Vagina (tissue), 2 donors: ENCODE measurements at regions not wholly inside any gene's neighbourhood (a gene's known extent, or its start where the extent isn't known, plus 50 kb on each side); places are given as distances from the start of the nearest gene placed in this dataset.
A peak's percentile ranks its signal among the peaks of the same experiment; 100 is the strongest.

ENCODE experiments used
- DNase-seq, 2 donors: peaks; one replicate each; pipeline ENCODE4 v3.0.0-alpha.2; 2017; ENCODE audit errors: extremely low spot score in 2 of 2
- H3K27ac ChIP-seq: fragments of 200-600 bp; sonication (generic); one replicate; pipeline ENCODE4 v1.5.1; 2019
- H3K27me3 ChIP-seq: fragments of 200-600 bp; sonication (generic); one replicate; pipeline ENCODE4 v1.5.1; 2019
- H3K36me3 ChIP-seq, 2 donors: fragments of 200-600 bp; sonication (generic); one replicate each; pipeline ENCODE4 v1.5.1; 2017 to 2019
- H3K4me1 ChIP-seq: fragments of 200-600 bp; sonication (generic); one replicate; pipeline ENCODE4 v1.5.1; 2019
- H3K4me3 ChIP-seq, 2 donors: fragments of 200-600 bp; sonication (generic); 1 replicate in 1 of 2; 2 replicates in 1 of 2; pipeline ENCODE4 v1.5.1; 2016 to 2019
- H3K9me3 ChIP-seq: fragments of 200-600 bp; sonication (generic); one replicate; pipeline ENCODE4 v1.5.1; 2019
- POLR2A ChIP-seq, 2 donors: fragments of 450-650 bp; IDR thresholded peaks; one replicate each; pipeline ENCODE4 v1.6.1; 2017; ENCODE audit warnings: antibody characterized with exemption in 2 of 2, mild to moderate bottlenecking in 2 of 2, moderate library complexity in 2 of 2
- POLR2AphosphoS5 ChIP-seq, 2 donors: sonication (generic); formaldehyde crosslinking; IDR thresholded peaks; one replicate each; pipeline ENCODE4 v1.9.0; 2017; ENCODE audit warnings: antibody characterized with exemption in 2 of 2, mild to moderate bottlenecking in 2 of 2, low read depth in 1 of 2; ENCODE audit not compliant: insufficient read depth in 1 of 2
- intact Hi-C: fragments of 100-400 bp; cut with DNase I; formaldehyde crosslinking; loops from one replicate; pipeline ENCODE4 v1.15.1; 2023
- TF ChIP-seq, protein P1 (sequence below), 3 experiments: fragments of 450-650 bp in 2 of 3; fragments of 200-600 bp in 1 of 3; sonication (generic) in 1 of 3; IDR thresholded peaks; one replicate each; pipeline ENCODE4 v1.5.1; 2017 to 2019; ENCODE audit warnings: antibody characterized with exemption in 3 of 3, mild to moderate bottlenecking in 2 of 3, moderate library complexity in 2 of 3

DNA sequence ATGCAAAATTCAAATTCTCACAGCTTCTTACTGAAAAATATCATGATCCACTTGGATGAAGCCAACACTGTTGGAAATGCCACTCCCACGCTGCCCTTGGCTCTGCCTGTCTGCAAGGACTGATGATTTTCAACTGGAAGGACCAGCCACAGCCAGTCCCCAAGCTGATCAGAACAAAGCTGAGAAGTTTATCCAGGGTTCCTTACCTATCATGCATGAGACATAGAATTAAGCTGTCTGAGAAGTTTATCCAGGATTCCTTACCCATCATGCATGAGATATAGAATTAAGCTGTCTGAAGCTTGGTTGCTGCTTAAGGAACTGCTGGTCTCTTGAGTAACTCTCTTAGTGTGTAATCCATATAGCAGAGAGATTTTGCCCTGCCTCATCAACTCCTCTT, 159.8 kb upstream of the TMEM260 start:
- Histone ChIP-seq H3K4me3 (no peak overlapping the region), H3K9me3 (no peaks in the 10 kb centered on the region), H3K27me3 (no peaks in the 10 kb centered on the region), H3K36me3 (no peaks in the 10 kb centered on the region), H3K4me1 (peaks cover 21% of the 10 kb centered on the region), H3K27ac (no peak overlapping the region)
- intact Hi-C loops, result no loop called here
- no peak for DNase-seq
- TF ChIP-seq, protein P1, sequence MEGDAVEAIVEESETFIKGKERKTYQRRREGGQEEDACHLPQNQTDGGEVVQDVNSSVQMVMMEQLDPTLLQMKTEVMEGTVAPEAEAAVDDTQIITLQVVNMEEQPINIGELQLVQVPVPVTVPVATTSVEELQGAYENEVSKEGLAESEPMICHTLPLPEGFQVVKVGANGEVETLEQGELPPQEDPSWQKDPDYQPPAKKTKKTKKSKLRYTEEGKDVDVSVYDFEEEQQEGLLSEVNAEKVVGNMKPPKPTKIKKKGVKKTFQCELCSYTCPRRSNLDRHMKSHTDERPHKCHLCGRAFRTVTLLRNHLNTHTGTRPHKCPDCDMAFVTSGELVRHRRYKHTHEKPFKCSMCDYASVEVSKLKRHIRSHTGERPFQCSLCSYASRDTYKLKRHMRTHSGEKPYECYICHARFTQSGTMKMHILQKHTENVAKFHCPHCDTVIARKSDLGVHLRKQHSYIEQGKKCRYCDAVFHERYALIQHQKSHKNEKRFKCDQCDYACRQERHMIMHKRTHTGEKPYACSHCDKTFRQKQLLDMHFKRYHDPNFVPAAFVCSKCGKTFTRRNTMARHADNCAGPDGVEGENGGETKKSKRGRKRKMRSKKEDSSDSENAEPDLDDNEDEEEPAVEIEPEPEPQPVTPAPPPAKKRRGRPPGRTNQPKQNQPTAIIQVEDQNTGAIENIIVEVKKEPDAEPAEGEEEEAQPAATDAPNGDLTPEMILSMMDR (IDR thresholded peaks at IDR 0.05), result no peak
- no peak for TF ChIP-seq POLR2AphosphoS5 (IDR thresholded peaks at IDR 0.05; ENCODE audit: insufficient read depth in 1 of 2, low read depth in 1 of 2)
- TF ChIP-seq POLR2A (IDR thresholded peaks at IDR 0.05), result no peak

DNA sequence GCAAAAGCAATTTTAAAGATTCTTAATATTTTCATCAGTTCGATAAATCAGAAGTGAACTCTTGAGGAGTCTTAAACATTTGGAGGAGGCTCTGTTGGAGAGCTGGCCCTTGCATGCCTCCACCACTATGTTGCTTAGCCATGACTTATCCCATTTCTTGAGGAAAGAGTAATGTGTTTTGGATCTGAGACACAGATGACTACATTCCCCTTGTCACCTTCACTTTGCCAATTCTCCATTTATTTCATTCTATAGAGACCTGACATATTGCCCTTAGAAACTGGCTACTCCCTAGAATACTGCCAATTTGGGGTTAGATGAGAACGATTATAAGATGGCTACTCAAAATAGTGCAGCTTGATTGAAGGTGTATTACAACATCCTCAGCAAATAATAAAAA, 157.4 kb upstream of the TMEM260 start:
- Histone ChIP-seq H3K9me3 (no peaks in the 10 kb centered on the region), H3K4me3 (no peak overlapping the region), H3K27me3 (no peaks in the 10 kb centered on the region), H3K4me1 (peaks cover 21% of the 10 kb centered on the region), H3K36me3 (no peaks in the 10 kb centered on the region), H3K27ac (no peak overlapping the region)
- no peak for DNase-seq
- intact Hi-C loops, result no loop called here
- TF ChIP-seq, protein P1 (IDR thresholded peaks at IDR 0.05), result no peak
- TF ChIP-seq POLR2A (IDR thresholded peaks at IDR 0.05), result no peak
- no peak for TF ChIP-seq POLR2AphosphoS5 (IDR thresholded peaks at IDR 0.05; ENCODE audit: insufficient read depth in 1 of 2, low read depth in 1 of 2)

DNA sequence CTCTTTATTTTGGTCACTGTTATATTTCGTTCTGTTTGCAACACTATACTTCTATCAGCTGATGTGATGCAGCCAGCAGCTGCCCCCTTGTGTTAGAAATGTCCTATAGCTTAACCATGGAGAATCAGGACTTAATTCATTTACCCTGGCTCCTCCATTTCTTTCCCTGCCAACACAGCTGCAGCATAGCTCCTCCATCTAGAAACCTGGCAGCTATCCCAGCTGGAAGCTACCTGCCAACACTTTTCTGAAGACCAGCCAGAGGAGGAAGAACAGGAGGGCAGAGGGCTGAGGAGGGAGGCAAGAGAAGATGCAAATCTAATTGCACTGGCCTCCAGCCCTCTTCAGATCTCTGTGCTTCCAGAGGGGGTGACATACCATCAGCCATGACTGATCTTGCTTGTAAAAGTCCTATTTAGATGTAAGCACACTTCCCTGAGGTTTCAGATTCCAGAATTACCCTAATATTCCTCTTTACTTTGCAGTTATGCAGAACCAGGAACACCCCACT, 156.8 kb upstream of the TMEM260 start:
- Histone ChIP-seq H3K4me1 (peaks cover 21% of the 10 kb centered on the region), H3K4me3 (no peak overlapping the region), H3K9me3 (no peaks in the 10 kb centered on the region), H3K27me3 (no peaks in the 10 kb centered on the region), H3K36me3 (no peaks in the 10 kb centered on the region), H3K27ac (no peak overlapping the region)
- no peak for DNase-seq
- peak in 1 of 2 donors; percentile 68 for TF ChIP-seq POLR2AphosphoS5 (IDR thresholded peaks at IDR 0.05; ENCODE audit: insufficient read depth in 1 of 2, low read depth in 1 of 2)
- TF ChIP-seq, protein P1 (IDR thresholded peaks at IDR 0.05), result peak in 2 of 3 experiments; percentile 53 to 67
- no peak for TF ChIP-seq POLR2A (IDR thresholded peaks at IDR 0.05)
- intact Hi-C loops, result no loop called here

DNA sequence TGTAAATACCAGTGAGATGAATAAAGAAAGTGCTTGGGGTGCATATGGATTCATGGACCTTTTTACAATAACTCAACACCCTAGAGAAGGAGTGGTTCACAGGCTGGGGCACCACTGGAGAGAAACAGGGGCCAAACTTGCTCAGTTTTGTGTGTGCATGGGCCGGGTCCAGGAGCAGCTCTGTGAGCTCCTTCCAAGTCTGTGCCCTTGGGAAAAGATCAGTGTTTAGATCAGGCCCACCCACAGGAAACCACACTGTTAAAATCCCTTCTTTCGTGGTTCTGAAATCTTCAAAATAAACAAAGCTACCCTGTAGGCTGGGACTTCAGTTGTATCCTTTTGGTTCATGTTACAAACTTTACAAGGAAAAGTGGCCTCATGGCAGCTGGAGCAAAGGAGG, 156.1 kb upstream of the TMEM260 start:
- TF ChIP-seq, protein P1 (IDR thresholded peaks at IDR 0.05), result no peak
- TF ChIP-seq POLR2A (IDR thresholded peaks at IDR 0.05), result no peak
- TF ChIP-seq POLR2AphosphoS5 (IDR thresholded peaks at IDR 0.05; ENCODE audit: insufficient read depth in 1 of 2, low read depth in 1 of 2), result no peak
- no peaks in the 10 kb centered on the region for H3K9me3 ChIP-seq
- H3K4me3 ChIP-seq, result no peak overlapping the region
- no peaks in the 10 kb centered on the region for H3K27me3 ChIP-seq
- no peak for DNase-seq
- no peaks in the 10 kb centered on the region for H3K36me3 ChIP-seq
- no peak overlapping the region for H3K27ac ChIP-seq
- intact Hi-C loops, result no loop called here
- peaks cover 21% of the 10 kb centered on the region for H3K4me1 ChIP-seq

DNA sequence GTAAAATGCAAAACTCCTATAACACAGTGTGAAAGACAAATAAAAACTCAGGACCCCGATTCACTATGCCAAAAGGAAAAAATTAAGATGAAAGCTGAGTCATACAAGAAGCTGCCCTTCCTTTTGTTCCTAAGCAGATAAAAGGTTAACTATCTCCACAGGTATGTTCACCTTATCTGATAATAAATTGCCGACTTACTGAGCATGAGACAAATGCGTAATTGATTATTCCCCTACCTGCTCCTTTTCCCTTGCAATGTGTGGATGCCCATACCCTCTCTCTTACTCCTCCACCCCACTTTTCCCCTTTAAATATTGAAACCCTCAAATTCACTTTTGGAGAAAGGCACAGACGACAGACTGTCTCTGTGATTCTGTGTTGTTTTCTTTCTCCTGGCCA, 148.6 kb upstream of the TMEM260 start:
- H3K4me1 ChIP-seq, result no peaks in the 10 kb centered on the region
- no peak for TF ChIP-seq POLR2AphosphoS5 (IDR thresholded peaks at IDR 0.05; ENCODE audit: insufficient read depth in 1 of 2, low read depth in 1 of 2)
- TF ChIP-seq, protein P1 (IDR thresholded peaks at IDR 0.05), result no peak
- no peak for TF ChIP-seq POLR2A (IDR thresholded peaks at IDR 0.05)
- H3K36me3 ChIP-seq, result no peaks in the 10 kb centered on the region
- intact Hi-C loops, result no loop called here
- H3K27me3 ChIP-seq, result no peaks in the 10 kb centered on the region
- H3K27ac ChIP-seq, result no peak overlapping the region
- H3K9me3 ChIP-seq, result no peaks in the 10 kb centered on the region
- DNase-seq, result no peak
- H3K4me3 ChIP-seq, result no peak overlapping the region
